KG1 (cell line): ENCODE measurements at regions not wholly inside any gene's neighbourhood (a gene's known extent, or its start where the extent isn't known, plus 50 kb on each side); places are given as distances from the start of the nearest gene placed in this dataset.
"Not testable (repeated sequence)": the region's sequence is repeated elsewhere in the genome, so short reads cannot be mapped to it uniquely, and the experiment has no call there.

Experiments used
- DNase-seq: peaks from one replicate; lab custom pipeline; 2025; lab: John Stamatoyannopoulos, UW

DNA sequence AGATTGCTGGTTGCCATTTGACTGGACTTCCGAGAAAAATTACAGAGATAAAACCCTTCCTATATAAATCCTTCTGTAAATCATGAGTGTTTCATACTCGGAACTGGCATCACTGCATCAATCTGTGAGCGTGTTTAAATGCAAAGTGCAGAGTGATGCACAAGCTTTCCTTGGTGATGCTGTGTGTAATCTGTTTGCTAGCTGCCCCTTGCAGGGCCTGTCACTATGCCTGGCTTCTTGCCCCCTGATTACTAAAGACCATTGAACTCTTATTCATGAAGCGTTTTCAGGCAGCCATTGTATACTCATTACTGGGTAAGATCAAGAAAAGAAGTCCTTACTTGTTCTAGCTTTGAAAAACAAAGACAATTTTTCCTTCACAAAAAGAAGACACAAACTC is 266.9 kb upstream of the FANCL start:
- no peak for DNase-seq

DNA sequence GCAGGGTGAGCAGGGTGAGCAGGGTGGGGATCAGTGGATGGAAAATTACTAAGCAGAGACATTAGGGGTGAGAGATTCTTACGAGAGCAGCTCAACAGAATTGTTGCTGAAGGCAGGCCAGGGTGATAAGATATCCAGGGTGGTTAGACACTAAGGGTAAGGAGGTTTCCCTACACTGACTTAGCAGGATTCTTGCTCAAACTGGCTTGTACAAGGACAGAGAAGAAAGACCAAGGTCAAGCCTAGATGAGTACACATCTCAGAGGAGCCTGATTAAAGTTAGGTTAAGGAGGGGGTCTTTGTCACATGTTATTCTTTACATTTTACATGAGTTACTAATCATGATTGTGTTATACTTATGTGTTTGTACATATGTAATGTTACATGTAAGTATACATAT is 262.8 kb upstream of the FANCL start:
- no peak for DNase-seq

GRCh38 chr2:58502931-58503330 is 261.8 kb upstream of the FANCL start:
- no peak for DNase-seq

DNA sequence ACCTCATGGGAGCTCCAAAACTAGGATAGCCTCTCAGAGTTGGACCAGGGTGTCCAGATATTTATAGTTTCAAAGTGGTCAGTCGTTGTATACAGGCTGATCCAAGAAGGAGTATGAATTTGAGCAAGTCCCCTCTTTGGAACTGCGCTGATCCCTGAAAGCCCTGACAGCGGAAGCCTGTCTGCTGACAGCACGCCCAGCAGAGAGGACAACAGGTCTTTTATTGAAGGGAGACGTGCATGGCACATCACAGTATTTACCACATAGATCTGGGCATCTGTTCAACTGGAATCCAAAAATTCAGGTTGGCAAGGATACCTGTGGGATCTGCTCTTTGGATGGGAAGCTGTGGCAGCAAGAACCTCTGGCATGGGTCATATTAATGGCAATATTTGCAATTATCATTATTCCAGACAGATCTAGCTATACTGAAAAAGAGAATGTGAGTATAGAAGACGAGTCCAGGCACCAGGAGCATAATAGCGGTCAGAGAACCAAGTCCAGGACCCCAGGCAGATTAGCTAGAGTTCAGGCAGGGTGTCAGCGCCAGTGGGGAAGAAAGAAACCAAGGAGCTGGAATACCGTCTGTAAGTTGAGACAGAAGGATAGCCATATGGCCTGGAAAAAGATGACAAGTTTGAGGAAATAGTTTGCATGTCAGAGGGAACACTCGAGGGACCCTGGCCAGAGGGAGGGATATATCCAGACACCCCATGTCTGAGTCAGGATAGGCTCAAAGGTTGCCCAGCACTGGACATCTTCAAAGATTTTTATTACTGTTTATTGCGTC is 260.4 kb upstream of the FANCL start:
- DNase-seq, result no peak

GRCh38 chr2:58497168-58497567 is 256.0 kb upstream of the FANCL start:
- DNase-seq, result no peak

GRCh38 chr2:58495806-58496205 is 254.7 kb upstream of the FANCL start:
- DNase-seq, result no peak

GRCh38 chr2:58494071-58494501 is 253.0 kb upstream of the FANCL start:
- no peak for DNase-seq

DNA sequence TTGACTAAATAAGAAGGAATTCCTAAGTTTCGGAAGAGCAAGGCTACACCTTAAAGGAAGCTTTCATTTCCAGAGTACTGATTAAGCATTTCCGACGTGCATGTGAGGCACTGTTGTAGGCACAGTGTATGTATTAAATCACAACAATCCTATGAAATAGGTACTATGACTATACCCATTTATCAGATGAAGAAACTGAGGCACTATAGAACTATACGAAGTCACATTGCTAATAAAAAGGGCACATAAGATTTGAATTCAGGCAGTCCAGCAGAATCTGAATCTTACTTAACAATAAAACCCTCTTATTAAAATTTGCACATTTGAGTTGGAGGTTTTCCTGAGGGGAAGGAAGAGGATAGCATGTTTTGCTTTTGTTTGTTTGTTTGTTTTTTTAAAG is 243.5 kb upstream of the FANCL start:
- no peak for DNase-seq

DNA sequence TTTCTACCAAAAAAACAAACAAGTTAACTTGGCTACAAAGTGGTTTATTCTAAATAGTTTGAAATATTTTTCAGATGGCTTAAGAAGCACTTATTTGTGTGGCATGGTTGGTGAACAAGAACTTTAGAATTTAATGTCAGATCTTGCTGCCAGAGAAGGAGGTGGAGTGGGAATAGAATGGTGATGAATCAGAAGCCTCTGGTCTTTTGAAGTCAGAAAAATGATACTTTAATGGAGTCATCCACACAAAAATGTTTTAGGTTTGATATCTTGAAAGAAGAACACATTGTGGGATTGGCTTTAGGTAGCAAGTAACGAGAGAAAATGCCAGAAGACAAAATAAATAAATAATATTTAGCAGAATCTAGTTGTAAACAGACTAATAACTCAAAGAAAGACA is 243.1 kb upstream of the FANCL start:
- DNase-seq, result no peak

GRCh38 chr2:58483307-58483706 is 242.2 kb upstream of the FANCL start:
- no peak for DNase-seq

DNA sequence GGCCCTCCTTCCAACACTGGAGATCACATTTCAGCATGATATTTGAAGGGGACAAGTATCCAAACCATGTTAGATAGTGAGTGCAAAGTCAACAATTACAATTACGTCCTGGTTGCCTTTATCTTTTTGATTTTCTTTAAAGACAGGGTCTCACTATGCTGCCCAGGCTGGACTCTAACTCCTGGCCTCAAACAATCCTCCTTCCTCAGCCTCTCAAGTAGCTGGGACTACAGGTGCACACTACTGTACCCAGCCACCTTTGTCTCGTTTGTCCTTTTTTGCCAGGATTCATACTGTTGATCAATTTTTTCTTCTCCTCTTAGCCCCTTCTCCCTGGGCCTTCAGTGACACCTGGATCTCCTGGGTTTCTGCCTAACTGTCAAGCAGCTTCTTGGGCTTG is 240.5 kb upstream of the FANCL start:
- no peak for DNase-seq

GRCh38 chr2:58480141-58480540 is 239.0 kb upstream of the FANCL start:
- no peak for DNase-seq

DNA sequence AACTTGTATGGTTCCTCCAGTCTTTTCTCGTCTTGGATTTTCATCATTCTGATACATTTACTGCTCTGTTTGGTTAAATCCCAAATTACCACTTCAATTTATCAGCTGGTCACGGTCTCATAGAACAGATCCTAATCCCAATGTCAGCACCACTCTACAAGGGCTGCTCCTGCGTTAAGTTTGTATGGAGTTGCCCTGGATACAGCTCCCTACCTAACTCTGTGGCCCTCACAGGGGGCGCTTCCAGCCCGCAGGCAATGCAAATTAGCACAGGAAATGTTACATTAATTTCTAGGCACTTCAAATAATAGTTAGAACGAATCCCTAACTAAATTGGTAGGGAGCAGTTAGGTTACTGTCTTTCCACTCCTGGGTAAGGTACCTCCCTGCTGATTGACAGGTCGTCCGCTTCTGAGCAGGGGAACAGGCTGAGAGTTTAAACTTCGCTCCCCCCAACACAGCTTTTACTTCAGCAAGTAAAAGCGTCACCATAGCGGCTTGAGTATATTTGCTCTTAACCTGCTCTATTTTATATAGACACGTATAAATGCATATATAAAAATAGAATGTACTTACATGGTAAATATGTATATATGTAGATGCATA is 238.5 kb upstream of the FANCL start:
- no peak for DNase-seq

DNA sequence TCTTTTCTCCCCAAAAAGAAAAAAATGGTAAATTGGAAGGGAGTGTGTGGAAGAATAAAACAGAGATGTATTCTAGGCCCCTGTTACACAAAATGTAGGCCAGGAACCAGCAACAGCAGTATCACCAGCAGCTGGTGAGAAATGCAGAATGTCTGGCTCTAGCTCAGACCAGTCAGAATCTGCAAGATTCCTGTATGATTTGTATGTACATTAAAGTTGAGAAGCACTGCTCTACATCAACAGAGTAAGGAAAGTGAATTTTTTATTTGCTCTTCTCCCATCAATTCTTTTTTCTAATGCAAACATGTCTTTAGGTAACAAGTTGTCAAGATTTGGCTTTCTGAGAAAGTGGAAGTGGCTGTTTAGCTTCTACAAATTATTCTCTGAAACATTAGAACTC is 235.4 kb upstream of the FANCL start:
- no peak for DNase-seq

DNA sequence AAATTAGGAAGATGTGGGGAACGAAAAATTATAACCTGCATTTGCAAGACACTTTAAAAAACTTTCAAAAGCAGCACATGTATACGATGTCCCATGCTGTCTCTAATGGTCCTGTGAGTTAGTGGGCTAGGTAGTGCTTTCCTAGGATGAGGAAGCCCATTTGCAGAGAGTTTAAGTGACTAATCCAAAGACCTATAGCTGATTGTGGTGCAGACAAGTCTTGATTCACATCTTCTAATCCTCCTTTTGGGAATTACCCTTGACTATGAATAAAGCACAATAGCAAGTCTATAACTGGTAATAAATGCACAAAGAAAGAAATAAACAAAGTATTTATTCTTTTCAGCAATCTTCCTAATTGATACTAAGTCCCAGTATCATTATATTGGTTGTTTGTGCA is 234.6 kb upstream of the FANCL start:
- no peak for DNase-seq

DNA sequence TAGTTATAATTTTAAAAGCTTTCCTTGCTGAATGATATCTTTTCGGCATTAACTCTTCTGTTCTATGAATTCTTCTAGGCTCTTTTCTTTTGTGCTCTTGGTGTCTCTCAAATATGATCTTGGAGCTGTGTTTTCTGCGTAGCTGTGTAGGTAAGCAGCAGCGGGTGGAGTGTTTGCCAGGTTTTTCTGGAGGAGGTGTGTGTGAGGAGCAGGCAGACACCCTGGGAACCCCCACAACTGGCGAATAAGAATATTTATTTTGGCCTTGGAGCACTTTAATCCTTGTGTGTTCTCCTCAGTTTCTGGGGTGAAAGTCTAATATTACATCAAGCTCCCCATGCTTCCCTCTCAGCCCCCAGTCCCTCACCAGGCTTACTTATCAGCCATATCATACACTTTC is 232.0 kb upstream of the FANCL start:
- no peak for DNase-seq

- DNase-seq, result no peak
Observed at GRCh38 chr2:58466804-58467203, 225.7 kb upstream of the FANCL start.

DNA sequence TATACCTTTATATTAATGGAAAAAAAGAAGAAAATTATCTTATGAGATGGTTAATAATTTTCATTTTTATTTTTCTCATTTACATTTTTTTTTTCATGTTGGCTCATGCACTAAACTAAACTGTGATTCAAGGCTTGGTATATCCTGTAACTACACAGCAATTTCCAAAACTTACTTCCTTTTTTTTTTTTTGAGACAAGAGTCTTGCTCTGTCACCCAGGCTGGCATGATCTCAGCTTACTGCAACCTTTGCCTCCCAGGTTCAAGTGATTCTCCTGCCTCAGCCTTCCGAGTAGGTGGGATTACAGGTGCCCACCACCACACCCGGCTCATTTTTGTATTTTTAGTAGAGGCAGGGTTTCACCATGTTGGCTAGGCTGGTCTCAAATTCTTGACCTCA is 224.9 kb upstream of the FANCL start:
- not testable (repeated sequence) for DNase-seq

- DNase-seq, result no peak
Observed at GRCh38 chr2:58460670-58461069, 219.5 kb upstream of the FANCL start.

- DNase-seq, result no peak
Observed at GRCh38 chr2:58449286-58450010, 208.3 kb upstream of the FANCL start.

- DNase-seq, result no peak
Observed at GRCh38 chr2:58448845-58449244, 207.7 kb upstream of the FANCL start.

DNA sequence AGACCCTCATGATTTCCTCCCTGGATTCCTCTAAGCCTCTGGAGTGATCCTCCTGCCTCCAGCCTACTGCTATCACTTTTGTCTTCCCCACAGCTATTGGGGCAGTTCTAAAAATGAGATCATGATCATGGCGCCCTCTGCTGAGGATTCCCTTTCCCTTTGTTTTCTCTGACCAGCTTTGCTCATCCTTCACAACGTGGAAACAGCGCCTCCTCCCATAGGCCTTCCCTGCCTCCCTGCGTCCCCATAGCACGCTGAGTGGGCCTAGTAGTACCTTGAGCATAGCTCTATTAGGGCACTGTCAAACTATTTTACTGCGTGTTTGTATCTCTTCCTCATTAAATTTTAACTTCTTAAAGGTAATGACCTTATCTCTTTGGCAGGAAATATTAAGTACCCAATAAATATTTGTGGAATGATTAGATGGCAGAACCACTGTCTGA is 207.0 kb upstream of the FANCL start:
- no peak for DNase-seq

GRCh38 chr2:58447586-58447985 is 206.5 kb upstream of the FANCL start:
- DNase-seq, result no peak
